ENCODE measurements at regions not wholly inside any gene's neighbourhood (a gene's known extent, or its start where the extent isn't known, plus 50 kb on each side); places are given as distances from the start of the nearest gene placed in this dataset.

GRCh38 chr2:48132271-48132625 is 182.2 kb upstream of the FOXN2 start:
- no peaks in the 10 kb centered on the region for H3K27me3 ChIP-seq (replicated peaks; ENCODE audit: control insufficient read depth, insufficient read depth, low read length)
- H3K36me3 ChIP-seq (ENCODE audit: control insufficient read depth, insufficient read depth, low read length) = no peaks in the 10 kb centered on the region
- TF ChIP-seq CTCF (IDR thresholded peaks at IDR 0.05; ENCODE audit: insufficient read depth, low read length, poor library complexity, severe bottlenecking) = no peak
- no peak for DNase-seq (ENCODE audit: extremely low read depth, insufficient read length)
- H3K4me3 ChIP-seq (replicated peaks; ENCODE audit: low read depth, low read length) = no peak overlapping the region

- H3K36me3 ChIP-seq (ENCODE audit: control insufficient read depth, insufficient read depth, low read length) = no peaks in the 10 kb centered on the region
- H3K4me3 ChIP-seq (replicated peaks; ENCODE audit: low read depth, low read length) = no peak overlapping the region
- TF ChIP-seq CTCF (IDR thresholded peaks at IDR 0.05; ENCODE audit: insufficient read depth, low read length, poor library complexity, severe bottlenecking) = no peak
- no peak for DNase-seq (ENCODE audit: extremely low read depth, insufficient read length)
- H3K27me3 ChIP-seq (replicated peaks; ENCODE audit: control insufficient read depth, insufficient read depth, low read length) = no peaks in the 10 kb centered on the region
These were observed 179.8 kb upstream of the FOXN2 start for GRCh38 chr2:48134704-48135103.

DNA sequence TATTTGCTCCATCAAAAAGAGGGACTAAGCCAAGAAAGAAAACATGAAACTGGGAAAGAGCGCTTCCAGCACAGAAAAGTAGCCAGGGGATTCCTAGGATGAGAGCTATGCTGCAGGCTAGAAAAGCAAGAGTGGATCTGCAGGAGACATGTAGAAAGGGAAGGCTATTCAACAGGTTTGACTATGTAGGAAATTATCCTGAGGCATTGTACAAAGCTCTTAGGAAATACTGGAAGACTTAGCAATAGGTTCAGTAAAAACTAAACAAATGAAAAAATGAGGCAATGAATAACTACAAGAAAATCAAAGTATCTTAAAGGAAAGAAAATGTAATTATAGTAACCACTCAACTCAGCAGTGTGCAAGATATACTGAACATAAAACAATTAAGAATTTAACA is 178.7 kb upstream of the FOXN2 start:
- Histone ChIP-seq H3K27me3 (replicated peaks; ENCODE audit: control insufficient read depth, insufficient read depth, low read length) (no peaks in the 10 kb centered on the region), H3K36me3 (ENCODE audit: control insufficient read depth, insufficient read depth, low read length) (no peaks in the 10 kb centered on the region), H3K4me3 (replicated peaks; ENCODE audit: low read depth, low read length) (no peak overlapping the region)
- TF ChIP-seq CTCF (IDR thresholded peaks at IDR 0.05; ENCODE audit: insufficient read depth, low read length, poor library complexity, severe bottlenecking) = no peak
- DNase-seq (ENCODE audit: extremely low read depth, insufficient read length) = no peak

DNA sequence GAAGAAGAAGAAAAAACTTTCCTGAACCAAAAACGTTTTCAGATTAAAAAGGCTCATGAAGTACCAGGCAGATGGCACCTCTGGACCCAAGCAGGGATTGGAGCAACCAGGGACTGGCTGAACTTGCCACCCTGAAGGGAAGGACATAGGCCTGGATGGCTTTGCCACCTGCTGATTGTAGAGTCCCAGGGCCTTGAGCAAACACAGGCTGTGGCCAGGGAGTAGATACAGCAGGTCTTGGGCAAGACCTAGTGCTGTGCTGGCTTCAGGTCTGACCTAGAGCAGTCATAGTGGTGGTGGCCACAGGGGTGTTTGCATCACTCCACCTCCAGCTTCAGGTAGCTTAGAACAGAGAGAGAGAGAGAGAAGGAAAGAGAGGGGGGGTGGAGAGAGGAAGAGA is 176.7 kb upstream of the FOXN2 start:
- TF ChIP-seq CTCF (IDR thresholded peaks at IDR 0.05; ENCODE audit: insufficient read depth, low read length, poor library complexity, severe bottlenecking) = no peak
- no peak for DNase-seq (ENCODE audit: extremely low read depth, insufficient read length)
- Histone ChIP-seq H3K36me3 (ENCODE audit: control insufficient read depth, insufficient read depth, low read length) (no peaks in the 10 kb centered on the region), H3K4me3 (replicated peaks; ENCODE audit: low read depth, low read length) (no peak overlapping the region), H3K27me3 (replicated peaks; ENCODE audit: control insufficient read depth, insufficient read depth, low read length) (no peaks in the 10 kb centered on the region)

DNA sequence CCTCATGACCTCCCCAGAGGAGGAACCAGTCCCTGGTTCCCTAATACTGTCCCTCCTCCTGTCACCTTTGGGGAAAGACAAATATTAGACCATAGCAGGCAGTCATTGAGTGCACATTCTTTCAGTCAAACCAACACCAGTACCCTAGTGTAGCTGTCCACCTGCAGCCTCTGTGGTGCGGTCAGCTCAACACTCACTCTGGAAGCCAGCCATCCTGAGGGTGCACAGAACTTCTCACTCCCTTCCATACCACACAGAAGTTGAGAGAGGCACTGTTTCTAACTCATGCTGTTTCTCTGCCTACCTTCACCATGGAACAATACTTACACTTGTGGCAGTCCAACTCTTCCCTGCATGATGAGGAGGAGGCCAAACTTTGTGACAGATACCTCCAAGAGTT is 175.6 kb upstream of the FOXN2 start:
- no peak overlapping the region for H3K4me3 ChIP-seq (replicated peaks; ENCODE audit: low read depth, low read length)
- DNase-seq (ENCODE audit: extremely low read depth, insufficient read length) = no peak
- H3K36me3 ChIP-seq (ENCODE audit: control insufficient read depth, insufficient read depth, low read length) = no peaks in the 10 kb centered on the region
- TF ChIP-seq CTCF (IDR thresholded peaks at IDR 0.05; ENCODE audit: insufficient read depth, low read length, poor library complexity, severe bottlenecking) = no peak
- no peaks in the 10 kb centered on the region for H3K27me3 ChIP-seq (replicated peaks; ENCODE audit: control insufficient read depth, insufficient read depth, low read length)

GRCh38 chr2:48140586-48140985 is 173.9 kb upstream of the FOXN2 start:
- H3K4me3 ChIP-seq (replicated peaks; ENCODE audit: low read depth, low read length) = no peak overlapping the region
- H3K36me3 ChIP-seq (ENCODE audit: control insufficient read depth, insufficient read depth, low read length) = no peaks in the 10 kb centered on the region
- TF ChIP-seq CTCF (IDR thresholded peaks at IDR 0.05; ENCODE audit: insufficient read depth, low read length, poor library complexity, severe bottlenecking) = no peak
- DNase-seq (ENCODE audit: extremely low read depth, insufficient read length) = no peak
- H3K27me3 ChIP-seq (replicated peaks; ENCODE audit: control insufficient read depth, insufficient read depth, low read length) = no peaks in the 10 kb centered on the region
